ENCODE measurements at regions not wholly inside any gene's neighbourhood (a gene's known extent, or its start where the extent isn't known, plus 50 kb on each side); places are given as distances from the start of the nearest gene placed in this dataset.
"Not testable (repeated sequence)": the region's sequence is repeated elsewhere in the genome, so short reads cannot be mapped to it uniquely, and the experiment has no call there.

DNA sequence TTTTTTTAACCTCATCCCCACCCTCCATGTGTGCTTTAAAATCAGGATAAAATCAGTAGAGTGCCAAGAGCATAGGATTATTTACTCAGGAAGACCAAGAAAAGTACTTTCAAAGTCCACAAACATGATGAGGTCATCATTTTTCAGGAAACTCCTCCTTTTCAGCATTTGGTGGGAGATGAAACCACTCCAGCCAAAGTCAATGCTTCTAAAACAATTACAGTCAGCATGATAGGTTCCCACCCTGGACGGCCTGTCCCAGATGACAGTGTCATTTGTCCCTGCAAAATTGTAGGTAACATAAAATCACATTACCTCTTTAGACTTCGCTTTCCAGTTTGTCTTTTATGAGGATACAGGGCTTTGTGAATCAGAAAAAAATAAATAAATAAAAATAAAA lies 836.7 kb downstream of the SPATA31A1 start:
- TF ChIP-seq BHLHE40 (IDR thresholded peaks at IDR 0.05; ENCODE audit: borderline replicate concordance in 1 of 2, low read depth in 2 of 2, low read length in 1 of 2); CEBPB (IDR thresholded peaks at IDR 0.05; ENCODE audit: borderline replicate concordance in 1 of 2, low read depth in 2 of 2, low read length in 2 of 2); PML (IDR thresholded peaks at IDR 0.05; ENCODE audit: low read length); RAD21 (IDR thresholded peaks at IDR 0.05; ENCODE audit: insufficient read depth, low read depth, low read length); SMC3 (IDR thresholded peaks at IDR 0.05; ENCODE audit: borderline replicate concordance, low read length): not testable (repeated sequence)
- TF ChIP-seq, protein P1, sequence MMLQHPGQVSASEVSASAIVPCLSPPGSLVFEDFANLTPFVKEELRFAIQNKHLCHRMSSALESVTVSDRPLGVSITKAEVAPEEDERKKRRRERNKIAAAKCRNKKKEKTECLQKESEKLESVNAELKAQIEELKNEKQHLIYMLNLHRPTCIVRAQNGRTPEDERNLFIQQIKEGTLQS (IDR thresholded peaks at IDR 0.05; ENCODE audit: borderline replicate concordance, extremely low read depth, low read depth, low read length) = not testable (repeated sequence)
- TF ChIP-seq, protein P2, sequence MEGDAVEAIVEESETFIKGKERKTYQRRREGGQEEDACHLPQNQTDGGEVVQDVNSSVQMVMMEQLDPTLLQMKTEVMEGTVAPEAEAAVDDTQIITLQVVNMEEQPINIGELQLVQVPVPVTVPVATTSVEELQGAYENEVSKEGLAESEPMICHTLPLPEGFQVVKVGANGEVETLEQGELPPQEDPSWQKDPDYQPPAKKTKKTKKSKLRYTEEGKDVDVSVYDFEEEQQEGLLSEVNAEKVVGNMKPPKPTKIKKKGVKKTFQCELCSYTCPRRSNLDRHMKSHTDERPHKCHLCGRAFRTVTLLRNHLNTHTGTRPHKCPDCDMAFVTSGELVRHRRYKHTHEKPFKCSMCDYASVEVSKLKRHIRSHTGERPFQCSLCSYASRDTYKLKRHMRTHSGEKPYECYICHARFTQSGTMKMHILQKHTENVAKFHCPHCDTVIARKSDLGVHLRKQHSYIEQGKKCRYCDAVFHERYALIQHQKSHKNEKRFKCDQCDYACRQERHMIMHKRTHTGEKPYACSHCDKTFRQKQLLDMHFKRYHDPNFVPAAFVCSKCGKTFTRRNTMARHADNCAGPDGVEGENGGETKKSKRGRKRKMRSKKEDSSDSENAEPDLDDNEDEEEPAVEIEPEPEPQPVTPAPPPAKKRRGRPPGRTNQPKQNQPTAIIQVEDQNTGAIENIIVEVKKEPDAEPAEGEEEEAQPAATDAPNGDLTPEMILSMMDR (IDR thresholded peaks at IDR 0.05 in 2 of 3, conservative IDR thresholded peaks at IDR 0.05 in 1 of 3; ENCODE audit: control insufficient read depth in 2 of 3, extremely low read depth in 1 of 3, insufficient read depth in 1 of 3, low read depth in 3 of 3, low read length in 3 of 3) = not testable (repeated sequence)
- TF ChIP-seq, protein P3, sequence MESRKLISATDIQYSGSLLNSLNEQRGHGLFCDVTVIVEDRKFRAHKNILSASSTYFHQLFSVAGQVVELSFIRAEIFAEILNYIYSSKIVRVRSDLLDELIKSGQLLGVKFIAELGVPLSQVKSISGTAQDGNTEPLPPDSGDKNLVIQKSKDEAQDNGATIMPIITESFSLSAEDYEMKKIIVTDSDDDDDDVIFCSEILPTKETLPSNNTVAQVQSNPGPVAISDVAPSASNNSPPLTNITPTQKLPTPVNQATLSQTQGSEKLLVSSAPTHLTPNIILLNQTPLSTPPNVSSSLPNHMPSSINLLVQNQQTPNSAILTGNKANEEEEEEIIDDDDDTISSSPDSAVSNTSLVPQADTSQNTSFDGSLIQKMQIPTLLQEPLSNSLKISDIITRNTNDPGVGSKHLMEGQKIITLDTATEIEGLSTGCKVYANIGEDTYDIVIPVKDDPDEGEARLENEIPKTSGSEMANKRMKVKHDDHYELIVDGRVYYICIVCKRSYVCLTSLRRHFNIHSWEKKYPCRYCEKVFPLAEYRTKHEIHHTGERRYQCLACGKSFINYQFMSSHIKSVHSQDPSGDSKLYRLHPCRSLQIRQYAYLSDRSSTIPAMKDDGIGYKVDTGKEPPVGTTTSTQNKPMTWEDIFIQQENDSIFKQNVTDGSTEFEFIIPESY (IDR thresholded peaks at IDR 0.05) = not testable (repeated sequence)
- TF ChIP-seq, protein P4, sequence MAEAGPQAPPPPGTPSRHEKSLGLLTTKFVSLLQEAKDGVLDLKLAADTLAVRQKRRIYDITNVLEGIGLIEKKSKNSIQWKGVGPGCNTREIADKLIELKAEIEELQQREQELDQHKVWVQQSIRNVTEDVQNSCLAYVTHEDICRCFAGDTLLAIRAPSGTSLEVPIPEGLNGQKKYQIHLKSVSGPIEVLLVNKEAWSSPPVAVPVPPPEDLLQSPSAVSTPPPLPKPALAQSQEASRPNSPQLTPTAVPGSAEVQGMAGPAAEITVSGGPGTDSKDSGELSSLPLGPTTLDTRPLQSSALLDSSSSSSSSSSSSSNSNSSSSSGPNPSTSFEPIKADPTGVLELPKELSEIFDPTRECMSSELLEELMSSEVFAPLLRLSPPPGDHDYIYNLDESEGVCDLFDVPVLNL (IDR thresholded peaks at IDR 0.05; ENCODE audit: low read depth, low read length) = not testable (repeated sequence)
- TF ChIP-seq, protein P5, sequence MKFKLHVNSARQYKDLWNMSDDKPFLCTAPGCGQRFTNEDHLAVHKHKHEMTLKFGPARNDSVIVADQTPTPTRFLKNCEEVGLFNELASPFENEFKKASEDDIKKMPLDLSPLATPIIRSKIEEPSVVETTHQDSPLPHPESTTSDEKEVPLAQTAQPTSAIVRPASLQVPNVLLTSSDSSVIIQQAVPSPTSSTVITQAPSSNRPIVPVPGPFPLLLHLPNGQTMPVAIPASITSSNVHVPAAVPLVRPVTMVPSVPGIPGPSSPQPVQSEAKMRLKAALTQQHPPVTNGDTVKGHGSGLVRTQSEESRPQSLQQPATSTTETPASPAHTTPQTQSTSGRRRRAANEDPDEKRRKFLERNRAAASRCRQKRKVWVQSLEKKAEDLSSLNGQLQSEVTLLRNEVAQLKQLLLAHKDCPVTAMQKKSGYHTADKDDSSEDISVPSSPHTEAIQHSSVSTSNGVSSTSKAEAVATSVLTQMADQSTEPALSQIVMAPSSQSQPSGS (IDR thresholded peaks at IDR 0.05; ENCODE audit: low read length) = not testable (repeated sequence)
